Endothelial cell (in vitro differentiated cells): ENCODE measurements at regions not wholly inside any gene's neighbourhood (a gene's known extent, or its start where the extent isn't known, plus 50 kb on each side); places are given as distances from the start of the nearest gene placed in this dataset.

Experiments
- DNase-seq: peaks from one replicate; pipeline ENCODE4 v3.0.0; 2021; ENCODE audit warnings: low spot score
- H3K27ac Mint-ChIP-seq: one replicate; pipeline ENCODE4 v1.8.0; 2021; ENCODE audit warnings: mixed read lengths, inconsistent platforms; ENCODE audit not compliant: unreplicated experiment
- H3K27me3 Mint-ChIP-seq: one replicate; pipeline ENCODE4 v1.8.0; 2021; ENCODE audit warnings: mild to moderate bottlenecking, moderate library complexity, mixed read lengths, inconsistent platforms; ENCODE audit not compliant: unreplicated experiment
- H3K36me3 Mint-ChIP-seq: one replicate; pipeline ENCODE4 v1.8.0; 2021; ENCODE audit warnings: mild to moderate bottlenecking, low read depth, mixed read lengths, inconsistent platforms; ENCODE audit not compliant: unreplicated experiment
- H3K4me1 Mint-ChIP-seq: one replicate; pipeline ENCODE4 v1.8.0; 2021; ENCODE audit warnings: mild to moderate bottlenecking, mixed read lengths, inconsistent platforms; ENCODE audit not compliant: unreplicated experiment
- H3K4me3 Mint-ChIP-seq: one replicate; pipeline ENCODE4 v1.8.0; 2021; ENCODE audit warnings: mild to moderate bottlenecking, mixed read lengths, inconsistent platforms; ENCODE audit not compliant: unreplicated experiment
- H3K9me3 Mint-ChIP-seq: one replicate; pipeline ENCODE4 v1.8.0; 2021; ENCODE audit warnings: mixed read lengths, inconsistent platforms; ENCODE audit not compliant: unreplicated experiment
- CTCF ChIP-seq: fragments of 200-600 bp; sonication (generic); IDR thresholded peaks from one replicate; pipeline ENCODE4 v1.5.0; 2021; ENCODE audit warnings: antibody characterized with exemption; ENCODE audit not compliant: unreplicated experiment

- no peak for TF ChIP-seq CTCF
- peaks cover 3% of the 10 kb centered on the region for H3K36me3 Mint-ChIP-seq
- H3K9me3 Mint-ChIP-seq: no peaks in the 10 kb centered on the region
- peaks cover 2% of the 10 kb centered on the region for H3K27me3 Mint-ChIP-seq
- H3K4me1 Mint-ChIP-seq: peaks cover 18% of the 10 kb centered on the region
- H3K27ac Mint-ChIP-seq: no peak overlapping the region
- no peak for DNase-seq
- H3K4me3 Mint-ChIP-seq: no peak overlapping the region
Measured at GRCh38 chr9:19998153-19998552, 209.3 kb upstream of the SLC24A2 start.

- no peaks in the 10 kb centered on the region for H3K9me3 Mint-ChIP-seq
- TF ChIP-seq CTCF: no peak
- H3K27me3 Mint-ChIP-seq: no peaks in the 10 kb centered on the region
- no peak for DNase-seq
- H3K4me3 Mint-ChIP-seq: no peak overlapping the region
- peaks cover 12% of the 10 kb centered on the region for H3K4me1 Mint-ChIP-seq
- H3K27ac Mint-ChIP-seq: no peak overlapping the region
- peaks cover 3% of the 10 kb centered on the region for H3K36me3 Mint-ChIP-seq
Measured at GRCh38 chr9:19995619-19996018, 206.8 kb upstream of the SLC24A2 start.

GRCh38 chr9:19994296-19994695 is 205.5 kb upstream of the SLC24A2 start:
- Mint-ChIP-seq H3K4me1 (peaks cover 8% of the 10 kb centered on the region), H3K9me3 (no peaks in the 10 kb centered on the region), H3K4me3 (no peak overlapping the region), H3K27me3 (no peaks in the 10 kb centered on the region), H3K36me3 (peaks cover 3% of the 10 kb centered on the region), H3K27ac (no peak overlapping the region)
- no peak for TF ChIP-seq CTCF
- DNase-seq: no peak

- no peaks in the 10 kb centered on the region for H3K27me3 Mint-ChIP-seq
- no peaks in the 10 kb centered on the region for H3K36me3 Mint-ChIP-seq
- H3K4me1 Mint-ChIP-seq: no peaks in the 10 kb centered on the region
- no peak overlapping the region for H3K4me3 Mint-ChIP-seq
- no peaks in the 10 kb centered on the region for H3K9me3 Mint-ChIP-seq
- H3K27ac Mint-ChIP-seq: no peak overlapping the region
- no peak for DNase-seq
- TF ChIP-seq CTCF: no peak
Measured at GRCh38 chr9:19992556-19992955, 203.7 kb upstream of the SLC24A2 start.

GRCh38 chr9:19989213-19989612 is 200.4 kb upstream of the SLC24A2 start:
- H3K4me3 Mint-ChIP-seq: no peak overlapping the region
- no peaks in the 10 kb centered on the region for H3K9me3 Mint-ChIP-seq
- no peak for TF ChIP-seq CTCF

More at GRCh38 chr9:19989213-19989612, 200.4 kb upstream of the SLC24A2 start:
- DNase-seq: no peak
- H3K27me3 Mint-ChIP-seq: no peaks in the 10 kb centered on the region
- H3K27ac Mint-ChIP-seq: no peak overlapping the region
- no peaks in the 10 kb centered on the region for H3K36me3 Mint-ChIP-seq
- no peaks in the 10 kb centered on the region for H3K4me1 Mint-ChIP-seq
